ENCODE measurements at regions not wholly inside any gene's neighbourhood (a gene's known extent, or its start where the extent isn't known, plus 50 kb on each side); places are given as distances from the start of the nearest gene placed in this dataset.

- DNase-seq (ENCODE audit: low spot score), result no peak
These were observed 135.0 kb upstream of the TMEM132C start for GRCh38 chr12:128131955-128132354.

- DNase-seq (ENCODE audit: low spot score), result no peak
These were observed 133.5 kb upstream of the TMEM132C start for GRCh38 chr12:128133321-128134073.

- no peak for DNase-seq (ENCODE audit: low spot score)
These were observed 129.8 kb upstream of the TMEM132C start for GRCh38 chr12:128137140-128137539.

GRCh38 chr12:128138125-128138524 is 128.8 kb upstream of the TMEM132C start:
- DNase-seq (ENCODE audit: low spot score), result no peak

GRCh38 chr12:128140551-128140950 is 126.4 kb upstream of the TMEM132C start:
- DNase-seq (ENCODE audit: low spot score), result no peak

- DNase-seq (ENCODE audit: low spot score), result no peak
These were observed 116.0 kb upstream of the TMEM132C start for GRCh38 chr12:128150961-128151360.

- no peak for DNase-seq (ENCODE audit: low spot score)
These were observed 111.4 kb upstream of the TMEM132C start for GRCh38 chr12:128155571-128155970.

- DNase-seq (ENCODE audit: low spot score), result no peak
These were observed 103.9 kb upstream of the TMEM132C start for GRCh38 chr12:128163086-128163485.

GRCh38 chr12:128164533-128164932 is 102.4 kb upstream of the TMEM132C start:
- no peak for DNase-seq (ENCODE audit: low spot score)

- no peak for DNase-seq (ENCODE audit: low spot score)
These were observed 101.6 kb upstream of the TMEM132C start for GRCh38 chr12:128165387-128165786.

- DNase-seq (ENCODE audit: low spot score), result no peak
These were observed 98.7 kb upstream of the TMEM132C start for GRCh38 chr12:128168273-128168672.

GRCh38 chr12:128170181-128170580 is 96.8 kb upstream of the TMEM132C start:
- no peak for DNase-seq (ENCODE audit: low spot score)

GRCh38 chr12:128178565-128178964 is 88.4 kb upstream of the TMEM132C start:
- no peak for DNase-seq (ENCODE audit: low spot score)

- DNase-seq (ENCODE audit: low spot score), result no peak
These were observed 88.0 kb upstream of the TMEM132C start for GRCh38 chr12:128178966-128179365.

GRCh38 chr12:128180166-128180565 is 86.8 kb upstream of the TMEM132C start:
- no peak for DNase-seq (ENCODE audit: low spot score)

GRCh38 chr12:128190052-128190451 is 76.9 kb upstream of the TMEM132C start:
- no peak for DNase-seq (ENCODE audit: low spot score)

GRCh38 chr12:128190614-128191013 is 76.4 kb upstream of the TMEM132C start:
- no peak for DNase-seq (ENCODE audit: low spot score)

- no peak for DNase-seq (ENCODE audit: low spot score)
These were observed 75.6 kb upstream of the TMEM132C start for GRCh38 chr12:128191380-128191779.

GRCh38 chr12:128204711-128205110 is 62.3 kb upstream of the TMEM132C start:
- DNase-seq (ENCODE audit: low spot score), result no peak

- DNase-seq (ENCODE audit: low spot score), result no peak
These were observed 61.8 kb upstream of the TMEM132C start for GRCh38 chr12:128205145-128205544.

- no peak for DNase-seq (ENCODE audit: low spot score)
These were observed 61.2 kb upstream of the TMEM132C start for GRCh38 chr12:128205758-128206157.
